Neural progenitor cell (in vitro differentiated cells): ENCODE measurements at regions not wholly inside any gene's neighbourhood (a gene's known extent, or its start where the extent isn't known, plus 50 kb on each side); places are given as distances from the start of the nearest gene placed in this dataset.

ENCODE experiments used
- CTCF ChIP-seq: fragments of 200-600 bp; sonication (generic); IDR thresholded peaks from 2 replicates; pipeline ENCODE4 v1.5.1; 2017; ENCODE audit warnings: antibody characterized with exemption, mild to moderate bottlenecking
- EZH2 ChIP-seq: fragments of 200-600 bp; sonication (generic); IDR thresholded peaks from 2 replicates; pipeline ENCODE4 v1.6.1; 2017; ENCODE audit warnings: antibody characterized with exemption, mild to moderate bottlenecking, moderate library complexity

GRCh38 chr6:103264020-103264419 lies 1595.7 kb downstream of the HACE1 start:
- TF ChIP-seq CTCF (no peak), EZH2 (no peak)
